PFSK-1 (cell line): ENCODE measurements at regions not wholly inside any gene's neighbourhood (a gene's known extent, or its start where the extent isn't known, plus 50 kb on each side); places are given as distances from the start of the nearest gene placed in this dataset.

Experiments
- FOXP2 ChIP-seq: optimal IDR thresholded peaks from 2 replicates; pipeline ENCODE3; 2011; ENCODE audit warnings: borderline replicate concordance, control low read depth, inconsistent platforms; ENCODE audit not compliant: insufficient read depth; ENCODE audit errors: extremely low read length, extremely low read depth
- POLR2AphosphoS5 ChIP-seq: IDR thresholded peaks from 2 replicates; pipeline ENCODE4 v1.6.1; 2012; ENCODE audit warnings: low read depth, mild to moderate bottlenecking, control low read depth, low read length, moderate library complexity
- TAF1 ChIP-seq: IDR thresholded peaks from 2 replicates; pipeline ENCODE4 v1.6.1; 2012; ENCODE audit warnings: low read length, control low read depth, borderline replicate concordance; ENCODE audit not compliant: insufficient read depth

DNA sequence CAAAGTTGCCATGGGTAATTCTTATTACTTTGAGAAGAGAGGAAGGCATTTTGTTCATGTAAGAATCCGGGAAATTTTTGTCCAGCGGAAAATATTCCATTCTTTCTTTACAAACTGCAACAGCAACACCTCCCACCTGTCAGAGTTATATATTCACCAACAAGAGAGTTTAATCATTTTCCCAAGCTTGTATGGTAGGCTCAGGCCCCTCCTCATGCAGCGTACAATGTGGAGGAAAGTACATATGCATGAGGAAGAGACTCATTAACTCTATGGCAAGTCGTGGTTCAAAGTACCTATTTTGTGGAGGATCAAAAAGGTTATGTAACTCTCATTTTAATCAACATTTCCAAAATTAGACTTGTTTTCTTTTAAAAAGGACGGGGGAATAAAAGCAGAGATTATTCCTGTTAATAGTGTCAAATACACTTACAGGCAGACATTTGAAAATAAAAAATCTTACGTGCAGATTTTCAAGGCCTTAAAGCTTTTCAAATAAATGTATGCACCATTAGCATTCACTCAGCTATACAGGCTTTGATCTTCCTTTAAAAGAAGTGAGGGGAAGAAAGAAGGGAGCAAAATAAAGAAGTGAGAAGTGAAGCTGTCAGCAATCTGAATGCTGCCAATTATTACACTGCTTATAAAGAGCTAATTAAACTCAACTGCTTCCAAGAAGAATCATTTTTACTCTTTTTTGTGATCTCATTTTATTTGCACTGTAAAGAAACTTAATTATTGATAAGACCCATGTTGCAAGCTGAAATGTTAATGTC lies 204.8 kb downstream of the FAT4 start:
- TF ChIP-seq POLR2AphosphoS5 (no peak), FOXP2 (no peak), TAF1 (no peak)
